ENCODE measurements at regions not wholly inside any gene's neighbourhood (a gene's known extent, or its start where the extent isn't known, plus 50 kb on each side); places are given as distances from the start of the nearest gene placed in this dataset.

GRCh38 chr19:28971049-28971448, 241.9 kb downstream of the UQCRFS1 start:
- DNase-seq = no peak

DNA sequence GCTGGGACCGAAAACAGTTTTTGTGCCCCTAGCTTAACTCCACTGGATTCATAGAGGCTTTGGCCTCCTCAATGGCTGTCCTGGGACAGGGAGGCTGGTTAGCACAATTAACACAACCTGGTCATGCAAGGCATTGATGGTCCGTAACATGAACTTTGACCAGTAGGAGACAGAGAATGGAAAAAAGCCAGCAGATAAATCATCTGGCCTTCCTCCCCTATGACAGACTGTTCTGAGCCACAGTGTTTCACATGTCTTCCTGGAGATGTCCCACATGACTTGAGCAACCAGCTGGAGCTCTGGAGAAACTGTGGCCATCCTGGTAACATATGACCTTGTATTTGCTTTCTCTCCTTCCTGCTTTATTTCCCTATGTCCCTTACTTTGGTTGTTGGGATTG, 244.2 kb downstream of the UQCRFS1 start:
- DNase-seq = no peak

DNA sequence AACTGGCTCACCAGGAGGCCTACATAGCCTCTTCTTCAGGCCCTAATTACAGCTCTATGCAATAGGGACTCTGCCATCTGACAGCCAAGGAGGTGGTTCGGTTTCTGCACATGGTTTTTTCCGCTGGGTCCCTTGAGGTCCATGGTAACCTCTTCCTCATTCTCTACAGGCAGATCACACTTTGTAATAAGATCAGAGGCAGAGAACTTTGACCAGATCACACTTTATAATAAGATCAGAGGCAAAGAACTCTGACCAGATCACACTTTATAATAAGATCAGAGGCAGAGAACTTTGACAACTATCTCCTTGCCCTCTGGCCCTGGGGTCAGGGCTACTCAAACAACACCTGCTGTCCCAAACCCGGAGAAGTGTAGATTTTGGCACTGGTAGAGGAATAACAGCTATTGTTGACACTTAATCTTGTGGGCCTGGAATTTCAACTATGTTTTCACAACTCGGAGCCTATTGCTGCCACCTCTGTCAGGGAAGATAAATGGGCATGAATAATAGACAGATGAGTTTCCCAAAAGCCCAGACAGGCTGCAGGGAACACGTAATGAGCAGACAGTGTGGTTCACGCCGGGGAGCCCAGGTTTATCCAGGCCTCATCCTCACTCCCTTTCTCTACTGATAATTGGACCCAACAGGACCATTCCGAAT, 246.1 kb downstream of the UQCRFS1 start:
- DNase-seq = no peak

DNA sequence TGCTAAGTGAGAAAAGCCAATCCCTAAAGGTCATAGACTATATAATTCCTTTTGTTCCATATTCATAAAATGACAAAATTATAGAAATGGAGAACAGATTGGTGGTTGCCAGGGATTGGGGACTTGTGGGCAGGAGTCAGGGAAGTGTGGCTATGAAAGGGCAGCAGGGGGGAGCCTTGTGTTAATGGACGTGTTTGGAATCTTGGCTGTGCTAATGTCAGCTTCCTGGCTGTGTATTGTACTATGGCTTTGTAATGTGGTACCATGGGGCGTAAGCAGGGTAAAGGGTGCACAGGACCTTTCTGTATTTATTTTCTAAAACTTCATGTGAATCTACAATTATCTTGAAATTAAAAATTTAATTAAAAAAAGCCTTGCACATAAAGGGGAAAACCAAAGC, 248.5 kb downstream of the UQCRFS1 start:
- no peak for DNase-seq

DNA sequence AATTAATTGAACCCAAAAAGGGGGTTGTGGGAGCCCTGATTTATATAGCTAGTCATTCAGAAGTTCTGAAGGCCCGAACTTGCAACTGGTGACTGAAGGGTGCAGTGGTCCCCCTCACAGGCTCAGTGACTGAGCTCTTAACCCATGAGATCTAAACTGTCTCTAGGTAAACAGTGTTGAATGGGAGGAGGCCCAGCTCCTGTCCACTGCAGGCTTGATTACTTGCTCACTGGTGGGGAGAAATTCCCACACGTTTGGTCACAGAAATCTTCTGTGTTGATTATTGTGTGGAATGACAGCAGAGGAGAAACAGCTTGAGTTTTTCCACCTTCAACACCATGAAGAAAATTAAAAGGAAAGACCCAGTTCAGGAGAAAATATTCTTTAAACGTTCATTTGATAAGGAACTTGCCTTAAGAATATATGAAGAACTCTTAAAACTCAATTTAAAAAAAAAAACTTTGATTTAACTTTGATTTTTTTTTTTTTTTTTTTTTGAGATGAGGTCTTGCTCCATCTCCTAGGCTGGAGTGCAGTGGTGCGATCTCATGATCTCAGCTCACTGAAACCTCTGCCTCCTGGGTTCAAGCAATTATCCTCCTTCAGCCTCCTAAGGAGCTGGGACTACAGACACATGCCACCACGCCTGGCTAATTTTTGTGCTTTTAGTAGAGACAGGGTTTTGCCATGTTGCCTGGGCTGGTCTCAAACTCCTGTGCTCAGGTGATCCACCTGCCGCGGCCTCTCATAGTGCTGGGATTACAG, 249.3 kb downstream of the UQCRFS1 start:
- DNase-seq = no peak

DNA sequence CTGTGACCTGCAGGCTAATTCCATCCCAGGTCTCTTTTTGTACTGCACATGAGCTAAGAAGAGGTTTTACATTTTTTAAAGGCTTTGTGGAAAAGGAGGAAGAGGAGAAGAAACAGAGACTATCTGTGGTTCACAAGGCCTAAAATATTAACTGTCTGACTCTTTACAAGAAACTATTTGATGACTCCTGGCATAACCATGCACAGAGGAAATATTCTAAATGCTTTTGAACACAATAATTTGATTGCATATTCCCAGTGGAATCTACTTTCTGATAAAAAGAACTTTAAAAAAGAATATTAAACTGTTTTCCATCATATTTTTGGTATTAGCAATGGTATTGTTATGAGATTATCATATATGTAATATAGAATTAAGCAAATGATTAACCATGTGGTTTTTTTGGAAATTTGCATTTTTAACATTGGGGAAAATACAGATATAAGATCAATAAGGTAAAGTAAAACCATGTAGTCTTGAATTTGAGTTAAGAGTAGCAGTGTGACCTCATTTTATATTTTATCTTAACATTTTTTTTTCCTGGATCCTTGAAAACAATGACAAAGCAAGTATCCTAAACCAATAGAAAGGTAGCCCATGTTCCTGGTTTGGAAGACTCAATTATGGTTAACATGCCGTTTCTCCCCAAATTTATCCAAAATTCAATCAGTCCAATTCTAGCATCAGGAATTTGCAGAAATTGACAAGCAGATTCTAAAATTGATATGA, 251.0 kb downstream of the UQCRFS1 start:
- no peak for DNase-seq

DNA sequence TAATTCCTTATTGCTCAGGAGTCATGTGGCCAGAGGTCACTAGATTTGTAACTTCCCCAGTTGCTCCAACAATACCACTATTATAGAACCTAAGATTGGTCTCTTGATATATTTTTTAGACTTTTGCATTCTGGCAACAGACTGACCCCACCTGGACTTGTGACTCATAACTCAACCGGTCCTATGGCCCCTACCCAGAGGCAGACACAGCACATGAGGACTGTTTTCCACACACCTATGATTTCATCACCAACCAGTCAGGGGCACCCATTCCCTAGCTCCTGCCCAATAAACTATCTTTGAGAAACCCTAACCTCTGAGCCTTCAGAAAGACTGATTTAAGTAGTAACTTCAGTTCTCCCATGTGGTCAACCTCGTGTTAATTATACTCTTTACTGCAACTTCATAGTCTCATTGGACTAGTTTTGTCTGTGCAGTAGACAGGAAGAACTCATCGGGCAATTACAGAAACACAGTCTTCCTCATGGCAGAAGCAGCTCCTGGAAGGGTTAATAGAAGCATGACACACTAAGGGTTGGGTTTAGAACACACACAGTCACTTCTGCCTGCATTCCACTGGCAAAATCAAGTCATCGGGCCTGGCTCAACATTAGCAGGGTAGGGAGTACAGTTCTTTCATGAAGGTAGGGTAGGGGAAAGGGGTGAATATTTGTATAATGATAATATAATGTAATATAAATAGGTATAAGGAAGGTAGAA, 251.8 kb downstream of the UQCRFS1 start:
- no peak for DNase-seq

GRCh38 chr19:28960586-28960985, 252.4 kb downstream of the UQCRFS1 start:
- no peak for DNase-seq

DNA sequence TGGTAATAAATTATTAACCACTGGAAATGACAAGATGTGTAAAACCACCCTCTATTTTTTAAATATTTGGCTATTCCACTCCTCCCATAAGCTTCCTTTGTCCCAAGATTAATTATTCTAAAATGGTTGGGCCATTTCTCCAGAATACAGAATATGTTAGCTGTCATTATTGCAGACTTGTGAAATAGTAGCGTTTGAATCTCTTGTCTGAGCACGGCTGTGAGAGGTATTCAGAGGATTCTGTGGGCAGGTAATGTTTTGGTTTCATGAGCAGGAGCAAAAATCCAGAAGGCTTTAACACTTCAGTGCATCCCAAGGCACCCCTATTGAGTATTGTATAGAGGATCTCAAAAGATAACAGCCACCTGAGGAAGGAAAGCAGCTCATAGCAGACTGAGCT, 256.0 kb downstream of the UQCRFS1 start:
- DNase-seq = no peak

DNA sequence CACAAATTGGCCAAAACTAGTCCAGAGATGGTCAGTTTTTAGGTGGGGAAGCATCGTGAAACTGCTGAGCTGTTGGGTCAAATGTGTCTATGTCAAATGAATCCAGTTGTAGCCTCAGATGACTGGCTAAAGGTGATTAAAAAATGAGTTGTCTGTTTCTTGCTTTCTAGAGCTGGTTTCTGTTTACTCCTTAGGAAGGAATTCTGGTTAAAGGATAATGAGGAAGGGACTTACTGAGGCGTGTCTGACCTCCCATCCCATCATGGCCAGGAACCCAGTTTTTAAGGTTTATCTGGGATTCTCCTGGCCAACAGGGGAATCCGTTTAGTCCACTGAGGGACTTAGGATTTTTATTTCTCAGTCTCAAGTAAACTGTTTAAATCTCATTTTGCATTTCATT, 256.5 kb downstream of the UQCRFS1 start:
- DNase-seq = no peak

- no peak for DNase-seq
These were observed 263.4 kb downstream of the UQCRFS1 start for GRCh38 chr19:28949535-28949934.

GRCh38 chr19:28949027-28949426, 263.9 kb downstream of the UQCRFS1 start:
- DNase-seq = no peak

- DNase-seq = no peak
These were observed 264.4 kb downstream of the UQCRFS1 start for GRCh38 chr19:28948566-28948965.

GRCh38 chr19:28948026-28948425, 264.9 kb downstream of the UQCRFS1 start:
- DNase-seq = no peak

DNA sequence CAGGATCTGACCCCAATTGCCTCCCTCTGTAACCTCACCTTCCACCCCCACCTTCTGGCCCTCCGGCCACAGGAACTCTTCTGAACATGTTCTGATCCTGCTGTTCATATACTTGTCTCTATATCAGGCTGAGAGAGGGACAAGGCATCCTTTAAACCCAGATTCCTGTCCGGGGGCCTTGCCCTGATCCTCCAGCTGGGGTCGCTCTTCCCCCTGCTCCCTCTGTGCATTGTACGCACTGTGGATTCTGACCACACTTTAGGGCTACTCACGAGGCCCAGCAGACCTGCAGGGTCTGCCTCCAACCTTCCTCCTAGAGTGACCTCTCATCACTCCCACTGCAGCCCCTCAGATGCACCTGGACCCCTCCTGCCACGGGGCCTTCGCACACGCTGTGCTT, 269.3 kb downstream of the UQCRFS1 start:
- no peak for DNase-seq

- DNase-seq = no peak
These were observed 271.1 kb downstream of the UQCRFS1 start for GRCh38 chr19:28941833-28942232.

DNA sequence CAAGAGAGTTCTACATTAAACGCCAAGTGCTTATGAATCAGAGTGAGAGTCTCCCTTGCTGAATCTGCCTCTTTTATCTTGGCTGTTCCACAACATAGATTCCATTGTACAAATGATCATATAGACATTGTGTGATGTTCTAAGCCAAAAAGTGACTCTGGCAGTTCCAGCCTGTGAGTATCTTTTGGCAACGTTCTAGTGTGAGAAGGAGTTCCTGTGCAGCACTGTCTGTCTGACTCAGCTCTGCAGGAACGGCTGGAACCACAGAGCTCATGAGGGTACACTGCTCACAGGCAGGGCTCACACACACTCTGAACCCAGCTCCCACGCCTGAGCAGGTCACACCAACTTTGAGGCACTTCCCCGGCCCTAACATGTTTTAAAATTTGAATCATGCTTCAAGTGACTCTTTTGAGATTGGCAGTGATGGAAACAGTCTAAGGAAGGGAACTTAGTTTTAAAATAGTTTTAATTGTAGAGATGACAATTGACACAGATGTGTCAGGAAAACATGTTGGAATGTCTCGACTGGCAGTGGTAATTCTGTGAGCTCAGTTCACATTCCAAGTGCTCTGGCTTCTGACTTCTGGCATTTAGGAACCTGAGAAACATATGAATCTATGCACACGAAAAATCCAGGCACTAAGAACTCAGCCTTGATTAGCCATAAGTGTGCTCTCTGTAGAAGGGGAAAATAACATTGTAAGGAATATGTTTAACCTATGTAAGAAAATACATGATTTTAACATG, 272.0 kb downstream of the UQCRFS1 start:
- DNase-seq = no peak

DNA sequence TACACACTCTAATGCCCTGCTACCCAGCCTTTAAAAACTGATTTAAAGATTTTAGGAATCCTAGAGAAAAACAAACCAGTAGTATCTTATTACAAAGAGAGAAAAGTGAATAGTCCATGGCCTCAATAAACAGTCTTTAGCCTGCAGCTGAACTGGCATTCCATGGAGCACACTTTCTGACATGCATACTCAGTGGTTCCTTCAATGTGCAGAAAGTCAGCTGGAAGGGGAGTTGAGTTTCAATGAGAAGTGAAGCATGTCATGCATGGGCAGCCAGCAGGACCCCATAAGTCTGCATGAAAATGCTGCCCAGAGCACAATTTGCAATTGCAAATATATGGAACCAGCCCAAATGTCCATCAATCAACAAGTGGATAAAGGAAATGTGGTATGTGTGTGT, 273.7 kb downstream of the UQCRFS1 start:
- no peak for DNase-seq

GRCh38 chr19:28936001-28936400, 276.9 kb downstream of the UQCRFS1 start:
- no peak for DNase-seq

GRCh38 chr19:28934631-28935030, 278.3 kb downstream of the UQCRFS1 start:
- DNase-seq = no peak

- no peak for DNase-seq
These were observed 279.9 kb downstream of the UQCRFS1 start for GRCh38 chr19:28933039-28933438.

DNA sequence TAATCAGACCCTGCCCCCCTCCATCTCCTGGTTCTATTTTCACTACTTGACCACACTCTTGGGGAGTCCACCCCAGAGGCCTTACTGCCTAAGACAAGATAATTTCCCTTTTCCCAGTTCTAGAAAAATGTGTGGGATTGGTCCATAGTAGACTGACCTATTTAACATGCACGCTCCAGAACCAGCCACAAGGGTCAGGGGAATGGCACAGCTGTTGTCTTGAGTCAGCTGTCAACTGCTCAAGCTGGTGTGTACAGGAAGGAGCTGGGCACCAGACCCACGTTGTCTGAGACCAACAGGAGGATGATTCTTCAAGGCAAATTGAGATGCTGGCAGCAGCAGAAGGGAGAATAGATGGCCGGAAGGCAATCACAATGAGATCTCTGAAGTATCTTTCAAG, 280.5 kb downstream of the UQCRFS1 start:
- no peak for DNase-seq

DNA sequence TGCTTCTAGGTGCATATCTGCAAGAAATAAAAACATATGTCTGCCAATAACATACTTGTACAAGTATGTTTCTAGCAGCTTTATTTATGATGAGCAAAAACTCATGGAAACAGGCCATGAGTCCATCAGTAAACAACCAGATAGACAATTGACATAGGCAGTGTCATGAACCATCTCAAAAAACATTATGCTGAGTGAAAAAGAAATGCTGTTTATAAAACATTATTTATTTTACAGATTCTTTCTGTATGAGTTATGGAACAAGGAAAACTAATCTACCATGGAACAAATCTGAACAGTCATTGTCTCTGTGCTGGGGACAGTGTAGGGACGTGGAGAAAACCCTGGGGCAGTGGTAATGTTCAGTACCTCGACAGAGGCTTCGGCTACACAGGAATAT, 283.9 kb downstream of the UQCRFS1 start:
- no peak for DNase-seq

Measured in NCI-H1092 treated with DMSO at 0.1 percent for 48 hours (cell line).